ENCODE measurements at regions not wholly inside any gene's neighbourhood (a gene's known extent, or its start where the extent isn't known, plus 50 kb on each side); places are given as distances from the start of the nearest gene placed in this dataset.

- Histone ChIP-seq H3K4me3 (ENCODE audit: low read length, poor library complexity, severe bottlenecking) (peak overlapping the region; percentile 10), H3K36me3 (ENCODE audit: insufficient read depth, low read length) (no peaks in the 10 kb centered on the region), H3F3A (ENCODE audit: low read depth) (no peaks in the 10 kb centered on the region), H2AFZ (ENCODE audit: low read length) (0 out of 2 replicates have a peak overlapping the region, but pooled peaks have one; percentile 14), H3K9me3 (ENCODE audit: insufficient read depth, low read depth, low read length) (no peaks in the 10 kb centered on the region), H3K9ac (ENCODE audit: low read depth, low read length, poor library complexity, severe bottlenecking) (peak overlapping the region; percentile 32), H3K4me2 (ENCODE audit: low read depth, low read length, poor library complexity, severe bottlenecking) (peak overlapping the region; percentile 40), H3K79me2 (ENCODE audit: insufficient read depth, low read length) (no peaks in the 10 kb centered on the region), H4K20me1 (ENCODE audit: insufficient read depth, low read length, poor library complexity, severe bottlenecking) (no peaks in the 10 kb centered on the region), H3K4me1 (ENCODE audit: insufficient read depth, low read length, poor library complexity, severe bottlenecking) (peaks cover 31% of the 10 kb centered on the region), H3K9me2 (replicated peaks; ENCODE audit: low read depth, low read length) (no peaks in the 10 kb centered on the region), H3K27me3 (ENCODE audit: insufficient read depth, low read length, poor library complexity, severe bottlenecking) (no peaks in the 10 kb centered on the region)
- TF ChIP-seq CTCF (conservative IDR thresholded peaks at IDR 0.05; ENCODE audit: low read length) (no peak), EZH2phosphoT487 (IDR thresholded peaks at IDR 0.05; ENCODE audit: borderline replicate concordance) (no peak)
Observed at GRCh38 chr12:31876568-31877424, 82.4 kb upstream of the RESF1 start.

- Histone ChIP-seq H3K36me3 (ENCODE audit: insufficient read depth, low read length) (no peaks in the 10 kb centered on the region), H3K9me3 (ENCODE audit: insufficient read depth, low read depth, low read length) (no peaks in the 10 kb centered on the region), H3K9me2 (replicated peaks; ENCODE audit: low read depth, low read length) (no peaks in the 10 kb centered on the region), H3F3A (ENCODE audit: low read depth) (no peaks in the 10 kb centered on the region), H3K79me2 (ENCODE audit: insufficient read depth, low read length) (no peaks in the 10 kb centered on the region), H3K4me3 (ENCODE audit: low read length, poor library complexity, severe bottlenecking) (no peak overlapping the region), H2AFZ (ENCODE audit: low read length) (peak overlapping the region; percentile 77; the same call in 1 of the 2 replicates), H3K27me3 (ENCODE audit: insufficient read depth, low read length, poor library complexity, severe bottlenecking) (no peaks in the 10 kb centered on the region), H3K9ac (ENCODE audit: low read depth, low read length, poor library complexity, severe bottlenecking) (no peak overlapping the region), H3K4me2 (ENCODE audit: low read depth, low read length, poor library complexity, severe bottlenecking) (peak overlapping the region; percentile 45), H3K4me1 (ENCODE audit: insufficient read depth, low read length, poor library complexity, severe bottlenecking) (peaks cover 31% of the 10 kb centered on the region), H4K20me1 (ENCODE audit: insufficient read depth, low read length, poor library complexity, severe bottlenecking) (no peaks in the 10 kb centered on the region)
- TF ChIP-seq EZH2phosphoT487 (IDR thresholded peaks at IDR 0.05; ENCODE audit: borderline replicate concordance): no peak
- TF ChIP-seq CTCF (conservative IDR thresholded peaks at IDR 0.05; ENCODE audit: low read length): no peak
Observed at GRCh38 chr12:31875609-31875964, 83.6 kb upstream of the RESF1 start.

- H2AFZ ChIP-seq (ENCODE audit: low read length): peak overlapping the region; percentile 77
- H3K79me2 ChIP-seq (ENCODE audit: insufficient read depth, low read length): no peaks in the 10 kb centered on the region
- H3K9ac ChIP-seq (ENCODE audit: low read depth, low read length, poor library complexity, severe bottlenecking): peak overlapping the region; percentile 57
- H3K27me3 ChIP-seq (ENCODE audit: insufficient read depth, low read length, poor library complexity, severe bottlenecking): no peaks in the 10 kb centered on the region
- H3K36me3 ChIP-seq (ENCODE audit: insufficient read depth, low read length): no peaks in the 10 kb centered on the region
- H3K4me1 ChIP-seq (ENCODE audit: insufficient read depth, low read length, poor library complexity, severe bottlenecking): peaks cover 31% of the 10 kb centered on the region
- H3K9me2 ChIP-seq (replicated peaks; ENCODE audit: low read depth, low read length): no peaks in the 10 kb centered on the region
- H3F3A ChIP-seq (ENCODE audit: low read depth): no peaks in the 10 kb centered on the region
- H3K4me3 ChIP-seq (ENCODE audit: low read length, poor library complexity, severe bottlenecking): peak overlapping the region; percentile 31
- H4K20me1 ChIP-seq (ENCODE audit: insufficient read depth, low read length, poor library complexity, severe bottlenecking): no peaks in the 10 kb centered on the region
- no peak for TF ChIP-seq CTCF (conservative IDR thresholded peaks at IDR 0.05; ENCODE audit: low read length)
- TF ChIP-seq EZH2phosphoT487 (IDR thresholded peaks at IDR 0.05; ENCODE audit: borderline replicate concordance): no peak
- no peaks in the 10 kb centered on the region for H3K9me3 ChIP-seq (ENCODE audit: insufficient read depth, low read depth, low read length)
- peak overlapping the region; percentile 45 for H3K4me2 ChIP-seq (ENCODE audit: low read depth, low read length, poor library complexity, severe bottlenecking)
Observed at GRCh38 chr12:31874961-31875608, 84.1 kb upstream of the RESF1 start.

Measured in Loucy (cell line).